ENCODE measurements at regions not wholly inside any gene's neighbourhood (a gene's known extent, or its start where the extent isn't known, plus 50 kb on each side); places are given as distances from the start of the nearest gene placed in this dataset.

- 84% methylated on average over 2 of the region's 2 CpGs for WGBS
- H3K36me3 ChIP-seq: no peaks in the 10 kb centered on the region
Measured at GRCh38 chr1:231104917-231105316, 56.9 kb upstream of the TRIM67 start.

GRCh38 chr1:231103961-231104360, 57.9 kb upstream of the TRIM67 start:
- Histone ChIP-seq H3K27me3 (replicated peaks; ENCODE audit: insufficient read depth) (no peaks in the 10 kb centered on the region), H3K27ac (no peak overlapping the region), H3K9me3 (no peaks in the 10 kb centered on the region), H3K4me3 (no peak overlapping the region), H3K36me3 (no peaks in the 10 kb centered on the region), H3K4me1 (replicated peaks) (no peaks in the 10 kb centered on the region)
- no peak for TF ChIP-seq POLR2AphosphoS5 (IDR thresholded peaks at IDR 0.05)
- TF ChIP-seq CTCF (IDR thresholded peaks at IDR 0.05): no peak
- no peak for TF ChIP-seq POLR2A (IDR thresholded peaks at IDR 0.05)
- DNase-seq (ENCODE audit: low spot score): no peak
- whole genome bisulfite sequencing: 53% methylated on average over 1 of the region's 1 CpG
- intact Hi-C loops (cut with DNase I): no loop called here

More at GRCh38 chr1:231104917-231105316, 56.9 kb upstream of the TRIM67 start:
- H3K4me3 ChIP-seq: no peak overlapping the region
- intact Hi-C loops (cut with DNase I): no loop called here
- DNase-seq (ENCODE audit: low spot score): no peak
- no peak overlapping the region for H3K27ac ChIP-seq
- TF ChIP-seq CTCF (IDR thresholded peaks at IDR 0.05): no peak
- TF ChIP-seq POLR2AphosphoS5 (IDR thresholded peaks at IDR 0.05): no peak
- no peak for TF ChIP-seq POLR2A (IDR thresholded peaks at IDR 0.05)
- no peaks in the 10 kb centered on the region for H3K9me3 ChIP-seq
- H3K27me3 ChIP-seq (replicated peaks; ENCODE audit: insufficient read depth): no peaks in the 10 kb centered on the region
- H3K4me1 ChIP-seq (replicated peaks): no peaks in the 10 kb centered on the region

- TF ChIP-seq POLR2AphosphoS5 (IDR thresholded peaks at IDR 0.05): no peak
- no peak for TF ChIP-seq CTCF (IDR thresholded peaks at IDR 0.05)
- no peak for TF ChIP-seq POLR2A (IDR thresholded peaks at IDR 0.05)
- intact Hi-C loops (cut with DNase I): no loop called here
- Histone ChIP-seq H3K36me3 (no peaks in the 10 kb centered on the region), H3K27me3 (replicated peaks; ENCODE audit: insufficient read depth) (no peaks in the 10 kb centered on the region), H3K4me3 (no peak overlapping the region), H3K27ac (no peak overlapping the region), H3K4me1 (replicated peaks) (no peaks in the 10 kb centered on the region), H3K9me3 (no peaks in the 10 kb centered on the region)
- 49% methylated on average over 9 of the region's 9 CpGs for WGBS
- no peak for DNase-seq (ENCODE audit: low spot score)
Measured at GRCh38 chr1:231099996-231100767, 60.1 kb upstream of the FAM89A start.

- intact Hi-C loops (cut with DNase I): no loop called here
- Histone ChIP-seq H3K36me3 (no peaks in the 10 kb centered on the region), H3K4me1 (replicated peaks) (no peaks in the 10 kb centered on the region), H3K27ac (no peak overlapping the region), H3K9me3 (no peaks in the 10 kb centered on the region), H3K27me3 (replicated peaks; ENCODE audit: insufficient read depth) (no peaks in the 10 kb centered on the region), H3K4me3 (no peak overlapping the region)
- DNase-seq (ENCODE audit: low spot score): no peak
- WGBS: 87% methylated on average over 6 of the region's 6 CpGs
- TF ChIP-seq CTCF (IDR thresholded peaks at IDR 0.05): no peak
- no peak for TF ChIP-seq POLR2A (IDR thresholded peaks at IDR 0.05)
- TF ChIP-seq POLR2AphosphoS5 (IDR thresholded peaks at IDR 0.05): no peak
Measured at GRCh38 chr1:231099311-231099710, 59.3 kb upstream of the FAM89A start.

- intact Hi-C loops (cut with DNase I): no loop called here
- no peak for DNase-seq (ENCODE audit: low spot score)
- H3K9me3 ChIP-seq: no peaks in the 10 kb centered on the region
- no peak overlapping the region for H3K27ac ChIP-seq
- no peak for TF ChIP-seq CTCF (IDR thresholded peaks at IDR 0.05)
- TF ChIP-seq POLR2AphosphoS5 (IDR thresholded peaks at IDR 0.05): no peak
- TF ChIP-seq POLR2A (IDR thresholded peaks at IDR 0.05): no peak
- H3K4me1 ChIP-seq (replicated peaks): no peaks in the 10 kb centered on the region
- H3K4me3 ChIP-seq: no peak overlapping the region
- H3K36me3 ChIP-seq: no peaks in the 10 kb centered on the region
- 63% methylated on average over 5 of the region's 5 CpGs for WGBS
- no peaks in the 10 kb centered on the region for H3K27me3 ChIP-seq (replicated peaks; ENCODE audit: insufficient read depth)
Measured at GRCh38 chr1:231095595-231095994, 55.5 kb upstream of the FAM89A start.

All from prostate gland (tissue), 2 donors.